ENCODE measurements at regions not wholly inside any gene's neighbourhood (a gene's known extent, or its start where the extent isn't known, plus 50 kb on each side); places are given as distances from the start of the nearest gene placed in this dataset.
"Not testable (repeated sequence)": the region's sequence is repeated elsewhere in the genome, so short reads cannot be mapped to it uniquely, and the experiment has no call there.

- intact Hi-C loops (cut with micrococcal nuclease; ENCODE audit: unreplicated experiment); CTCF ChIA-PET; H3K4me3 ChIP-seq; H3K4me2 ChIP-seq; H3K79me2 ChIP-seq (ENCODE audit: low read depth); DNase-seq; H3K27ac ChIP-seq; POLR2A ChIA-PET (ENCODE audit: unreplicated experiment); H2AFZ ChIP-seq; H3K27me3 ChIP-seq (ENCODE audit: insufficient read depth, low read depth); H3K4me1 ChIP-seq (replicated peaks; ENCODE audit: insufficient read depth); H3K9me2 ChIP-seq (ENCODE audit: insufficient read depth); H4K20me1 ChIP-seq (ENCODE audit: insufficient read depth); BruUV-seq (replicated peaks); H3F3A ChIP-seq (ENCODE audit: insufficient read depth, low read depth); H3K9me3 ChIP-seq (ENCODE audit: insufficient read depth, low read depth); H3K36me3 ChIP-seq (ENCODE audit: low read depth): not testable (repeated sequence)
Observed at GRCh38 chr2:90298126-90298755, 1606.8 kb downstream of the RPIA start.

GRCh38 chr2:90298983-90299382 lies 1607.5 kb downstream of the RPIA start:
- H3F3A ChIP-seq (ENCODE audit: insufficient read depth, low read depth); H3K27ac ChIP-seq; BruUV-seq (replicated peaks); H3K9me3 ChIP-seq (ENCODE audit: insufficient read depth, low read depth); H3K4me2 ChIP-seq; H3K36me3 ChIP-seq (ENCODE audit: low read depth); CTCF ChIA-PET; intact Hi-C loops (cut with micrococcal nuclease; ENCODE audit: unreplicated experiment); H3K4me3 ChIP-seq; H3K27me3 ChIP-seq (ENCODE audit: insufficient read depth, low read depth); H3K4me1 ChIP-seq (replicated peaks; ENCODE audit: insufficient read depth); H4K20me1 ChIP-seq (ENCODE audit: insufficient read depth); POLR2A ChIA-PET (ENCODE audit: unreplicated experiment); H3K9me2 ChIP-seq (ENCODE audit: insufficient read depth); DNase-seq; H3K79me2 ChIP-seq (ENCODE audit: low read depth); H2AFZ ChIP-seq: not testable (repeated sequence)

- H3K27ac ChIP-seq; H3K4me2 ChIP-seq; H2AFZ ChIP-seq; H3K27me3 ChIP-seq (ENCODE audit: insufficient read depth, low read depth); H3K79me2 ChIP-seq (ENCODE audit: low read depth); H3K4me1 ChIP-seq (replicated peaks; ENCODE audit: insufficient read depth); intact Hi-C loops (cut with micrococcal nuclease; ENCODE audit: unreplicated experiment); H3K4me3 ChIP-seq; H3K9me2 ChIP-seq (ENCODE audit: insufficient read depth); H4K20me1 ChIP-seq (ENCODE audit: insufficient read depth); POLR2A ChIA-PET (ENCODE audit: unreplicated experiment); H3F3A ChIP-seq (ENCODE audit: insufficient read depth, low read depth); DNase-seq; BruUV-seq (replicated peaks); H3K36me3 ChIP-seq (ENCODE audit: low read depth); H3K9me3 ChIP-seq (ENCODE audit: insufficient read depth, low read depth): not testable (repeated sequence)
- TF ChIP-seq EZH2 (IDR thresholded peaks at IDR 0.05; ENCODE audit: low read depth) = 0 out of 2 replicates have a peak, but pooled peaks have one; percentile 43
- CTCF ChIA-PET = interaction anchor here (0.7 kb wide), 1 partner anchor 1156 kb away, joined by 4 read pairs; no protein-coding TSS in a partner anchor
Observed at GRCh38 chr2:90322982-90323381, 1631.5 kb downstream of the RPIA start.

GRCh38 chr2:90323612-90324558 lies 1632.4 kb downstream of the RPIA start:
- H3K4me1 ChIP-seq (replicated peaks; ENCODE audit: insufficient read depth); intact Hi-C loops (cut with micrococcal nuclease; ENCODE audit: unreplicated experiment); POLR2A ChIA-PET (ENCODE audit: unreplicated experiment); H3K27ac ChIP-seq; H3K4me3 ChIP-seq; H3K36me3 ChIP-seq (ENCODE audit: low read depth); H3K27me3 ChIP-seq (ENCODE audit: insufficient read depth, low read depth); H3K9me2 ChIP-seq (ENCODE audit: insufficient read depth); H3F3A ChIP-seq (ENCODE audit: insufficient read depth, low read depth); H4K20me1 ChIP-seq (ENCODE audit: insufficient read depth); BruUV-seq (replicated peaks); H3K9me3 ChIP-seq (ENCODE audit: insufficient read depth, low read depth); H3K79me2 ChIP-seq (ENCODE audit: low read depth); H3K4me2 ChIP-seq; CTCF ChIA-PET; DNase-seq; H2AFZ ChIP-seq: not testable (repeated sequence)

GRCh38 chr2:90324672-90325071 lies 1633.2 kb downstream of the RPIA start:
- H3K4me2 ChIP-seq; H3K79me2 ChIP-seq (ENCODE audit: low read depth); intact Hi-C loops (cut with micrococcal nuclease; ENCODE audit: unreplicated experiment); H3K4me1 ChIP-seq (replicated peaks; ENCODE audit: insufficient read depth); H3K27ac ChIP-seq; POLR2A ChIA-PET (ENCODE audit: unreplicated experiment); DNase-seq; H3K4me3 ChIP-seq; H3K36me3 ChIP-seq (ENCODE audit: low read depth); H2AFZ ChIP-seq; BruUV-seq (replicated peaks); H3F3A ChIP-seq (ENCODE audit: insufficient read depth, low read depth); H3K9me3 ChIP-seq (ENCODE audit: insufficient read depth, low read depth); H4K20me1 ChIP-seq (ENCODE audit: insufficient read depth); H3K9me2 ChIP-seq (ENCODE audit: insufficient read depth); H3K27me3 ChIP-seq (ENCODE audit: insufficient read depth, low read depth); CTCF ChIA-PET: not testable (repeated sequence)

GRCh38 chr2:90325796-90326353 lies 1634.4 kb downstream of the RPIA start:
- H2AFZ ChIP-seq; H3K4me2 ChIP-seq; H3K4me1 ChIP-seq (replicated peaks; ENCODE audit: insufficient read depth); CTCF ChIA-PET; H3F3A ChIP-seq (ENCODE audit: insufficient read depth, low read depth); H3K9me3 ChIP-seq (ENCODE audit: insufficient read depth, low read depth); BruUV-seq (replicated peaks); H3K36me3 ChIP-seq (ENCODE audit: low read depth); H3K79me2 ChIP-seq (ENCODE audit: low read depth); H3K27me3 ChIP-seq (ENCODE audit: insufficient read depth, low read depth); intact Hi-C loops (cut with micrococcal nuclease; ENCODE audit: unreplicated experiment); DNase-seq; H3K4me3 ChIP-seq; POLR2A ChIA-PET (ENCODE audit: unreplicated experiment); H3K9me2 ChIP-seq (ENCODE audit: insufficient read depth); H4K20me1 ChIP-seq (ENCODE audit: insufficient read depth); H3K27ac ChIP-seq: not testable (repeated sequence)

GRCh38 chr2:90355546-90355945 lies 1664.1 kb downstream of the RPIA start:
- H3K9me2 ChIP-seq (ENCODE audit: insufficient read depth); CTCF ChIA-PET; POLR2A ChIA-PET (ENCODE audit: unreplicated experiment): not testable (repeated sequence)

More at GRCh38 chr2:90355546-90355945, 1664.1 kb downstream of the RPIA start:
- H3K36me3 ChIP-seq (ENCODE audit: low read depth); H3K4me3 ChIP-seq; H3F3A ChIP-seq (ENCODE audit: insufficient read depth, low read depth); BruUV-seq (replicated peaks); H3K4me2 ChIP-seq; H3K27ac ChIP-seq; H3K79me2 ChIP-seq (ENCODE audit: low read depth); H4K20me1 ChIP-seq (ENCODE audit: insufficient read depth); H3K27me3 ChIP-seq (ENCODE audit: insufficient read depth, low read depth); intact Hi-C loops (cut with micrococcal nuclease; ENCODE audit: unreplicated experiment); H3K9me3 ChIP-seq (ENCODE audit: insufficient read depth, low read depth); H3K4me1 ChIP-seq (replicated peaks; ENCODE audit: insufficient read depth); DNase-seq; H2AFZ ChIP-seq: not testable (repeated sequence)
